ENCODE measurements at regions not wholly inside any gene's neighbourhood (a gene's known extent, or its start where the extent isn't known, plus 50 kb on each side); places are given as distances from the start of the nearest gene placed in this dataset.

GRCh38 chr2:118197011-118197675 is 108.9 kb downstream of the INSIG2 start (continued):
- TF ChIP-seq YY1 (IDR thresholded peaks at IDR 0.05; ENCODE audit: low read depth, low read length) = no peak
- no peak for TF ChIP-seq ETV6 (conservative IDR thresholded peaks at IDR 0.05 in 1 of 2, IDR thresholded peaks at IDR 0.05 in 1 of 2; ENCODE audit: borderline replicate concordance in 1 of 2, low read depth in 1 of 2)

- H2AFZ ChIP-seq (ENCODE audit: control insufficient read depth, low read depth, low read length) = no peak overlapping the region
- H3K4me3 ChIP-seq = no peak overlapping the region
- in situ Hi-C loops (cut with MboI) (no loop called here), intact Hi-C loops (cut with micrococcal nuclease; ENCODE audit: unreplicated experiment) (no loop called here)
- POLR2A ChIA-PET = no interaction called here
- H3K36me3 ChIP-seq (ENCODE audit: control insufficient read depth in 2 of 2, insufficient read depth in 2 of 2, low read length in 1 of 2) = no peaks in the 10 kb centered on the region
- SMC1A ChIA-PET (ENCODE audit: uncharacterized antibody, unreplicated experiment) = no interaction called here
- FAIRE-seq (no peak), ATAC-seq (no peak), DNase-seq (ENCODE audit: low read depth, low spot score) (no peak)
- no peak overlapping the region for H3K4me2 ChIP-seq (ENCODE audit: control insufficient read depth, insufficient read depth)
- CTCF ChIA-PET = no interaction called here
- no TSS peak for BruUV-seq (replicated peaks)
- no peaks in the 10 kb centered on the region for H3K79me2 ChIP-seq (ENCODE audit: control insufficient read depth, insufficient read depth, low read length)
- H3K9ac ChIP-seq (ENCODE audit: control insufficient read depth, insufficient read depth, low read length) = no peak overlapping the region
- peaks cover 0 to 2% of the 10 kb centered on the region in 2 experiments; a peak in 3 of 4 replicates for H3K27me3 ChIP-seq (replicated peaks in 1 of 2; ENCODE audit: control insufficient read depth in 2 of 2, insufficient read depth in 2 of 2, low read length in 1 of 2)
- RAD21 ChIA-PET (ENCODE audit: unreplicated experiment) = no interaction called here
- TF ChIP-seq NFIC (IDR thresholded peaks at IDR 0.05; ENCODE audit: low read depth, low read length) = no peak
- H3K4me1 ChIP-seq (ENCODE audit: control insufficient read depth, insufficient read depth, low read length) = peaks cover 3% of the 10 kb centered on the region
- no peaks in the 10 kb centered on the region for H4K20me1 ChIP-seq (ENCODE audit: control insufficient read depth, insufficient read depth)
- H3K27ac ChIP-seq (ENCODE audit: control insufficient read depth, insufficient read depth) = no peak overlapping the region
- no peaks in the 10 kb centered on the region for H3K9me3 ChIP-seq (replicated peaks; ENCODE audit: control insufficient read depth, insufficient read depth, low read length)
These were observed 102.2 kb downstream of the INSIG2 start for GRCh38 chr2:118190474-118190873.

GRCh38 chr2:118186858-118187254 is 98.6 kb downstream of the INSIG2 start:
- ChIA-PET RAD21 (ENCODE audit: unreplicated experiment) (interaction anchor here (0.7 to 2.2 kb wide), 4 partner anchors 97 to 154 kb away, joined by 3 to 11 read pairs (median 6); no protein-coding TSS in a partner anchor), SMC1A (ENCODE audit: uncharacterized antibody, unreplicated experiment) (interaction anchor here (1.1 to 2.3 kb wide), 6 partner anchors 14 to 140 kb away, joined by 4 to 8 read pairs (median 4); partner anchors contain the start of gene INSIG2), POLR2A (interaction anchor here (1.3 kb wide), 1 partner anchor 99 kb away, joined by 7 read pairs; the partner anchor contains the start of gene INSIG2), CTCF (interaction anchor here (0.6 to 4.1 kb wide), 7 partner anchors 118 to 669 kb away, joined by 3 to 21 read pairs (median 3); no protein-coding TSS in a partner anchor)
- Histone ChIP-seq H3K27me3 (replicated peaks in 1 of 2; ENCODE audit: control insufficient read depth in 2 of 2, insufficient read depth in 2 of 2, low read length in 1 of 2) (peaks cover 0 to 2% of the 10 kb centered on the region in 2 experiments; a peak in 3 of 4 replicates), H2AFZ (ENCODE audit: control insufficient read depth, low read depth, low read length) (peak overlapping the region; percentile 99; the same call in 1 of the 2 replicates), H3K9me3 (replicated peaks; ENCODE audit: control insufficient read depth, insufficient read depth, low read length) (no peaks in the 10 kb centered on the region), H3K4me2 (ENCODE audit: control insufficient read depth, insufficient read depth) (peak overlapping the region; percentile 98; the same call in 1 of the 2 replicates), H3K27ac (ENCODE audit: control insufficient read depth, insufficient read depth) (no peak overlapping the region), H4K20me1 (ENCODE audit: control insufficient read depth, insufficient read depth) (no peaks in the 10 kb centered on the region), H3K9ac (ENCODE audit: control insufficient read depth, insufficient read depth, low read length) (no peak overlapping the region; the same call in 1 of the 2 replicates), H3K4me3 (no peak overlapping the region; the same call in 1 of the 2 replicates), H3K4me1 (ENCODE audit: control insufficient read depth, insufficient read depth, low read length) (peaks cover 3% of the 10 kb centered on the region), H3K36me3 (ENCODE audit: control insufficient read depth in 2 of 2, insufficient read depth in 2 of 2, low read length in 1 of 2) (no peaks in the 10 kb centered on the region), H3K79me2 (ENCODE audit: control insufficient read depth, insufficient read depth, low read length) (no peaks in the 10 kb centered on the region)
- no TSS peak for BruUV-seq (replicated peaks)
- FAIRE-seq = no peak
- in situ Hi-C loops (cut with MboI) = no loop called here
- intact Hi-C loops (cut with micrococcal nuclease; ENCODE audit: unreplicated experiment) = loop anchor here (5.0 kb wide), 2 partner anchors 100 to 130 kb away; partner anchors contain the start of gene INSIG2
- DNase-seq (ENCODE audit: low read depth, low spot score) = no peak
- 96% methylated on average over 5 of the region's 5 CpGs for WGBS (ENCODE audit: insufficient coverage, insufficient replicate concordance, low lambda C conversion rate, missing lambda C conversion rate)
- ATAC-seq = no peak
- TF ChIP-seq NBN (IDR thresholded peaks at IDR 0.05) (no peak), IRF5 (IDR thresholded peaks at IDR 0.05; ENCODE audit: borderline replicate concordance) (no peak), SMAD5 (IDR thresholded peaks at IDR 0.05; ENCODE audit: low read depth) (no peak), BCL11A (IDR thresholded peaks at IDR 0.05; ENCODE audit: low read depth, low read length) (no peak), USF2 (IDR thresholded peaks at IDR 0.05; ENCODE audit: borderline replicate concordance, low read depth, low read length) (no peak), RUNX3 (IDR thresholded peaks at IDR 0.05; ENCODE audit: low read length) (no peak), PML (IDR thresholded peaks at IDR 0.05; ENCODE audit: low read length) (no peak), KDM1A (IDR thresholded peaks at IDR 0.05; ENCODE audit: borderline replicate concordance) (no peak), MEF2B (IDR thresholded peaks at IDR 0.05; ENCODE audit: partially characterized antibody, poor library complexity, severe bottlenecking) (no peak), RAD21 (IDR thresholded peaks at IDR 0.05; ENCODE audit: insufficient read depth, low read depth, low read length) (no peak), ZNF217 (IDR thresholded peaks at IDR 0.05) (no peak), GABPA (IDR thresholded peaks at IDR 0.05; ENCODE audit: low read depth) (no peak)

Measured in GM12878 (cell line).